KMS-11 (cell line): ENCODE measurements at regions not wholly inside any gene's neighbourhood (a gene's known extent, or its start where the extent isn't known, plus 50 kb on each side); places are given as distances from the start of the nearest gene placed in this dataset.

Experiments
- H2AFZ ChIP-seq: fragments of 200-600 bp; sonication (generic); 2 replicates; pipeline ENCODE4 v1.6.1; 2016; ENCODE audit warnings: antibody characterized with exemption, mixed run types, low read depth
- H3K27ac ChIP-seq: fragments of 200-600 bp; sonication (generic); 2 replicates; pipeline ENCODE4 v1.6.1; 2016; ENCODE audit warnings: mild to moderate bottlenecking, mixed run types
- H3K27me3 ChIP-seq: fragments of 200-600 bp; sonication (generic); 2 replicates; pipeline ENCODE4 v1.6.1; 2017; ENCODE audit warnings: mild to moderate bottlenecking, low read depth, mixed run types, moderate library complexity; ENCODE audit not compliant: insufficient read depth
- H3K36me3 ChIP-seq: fragments of 200-600 bp; sonication (generic); 2 replicates; pipeline ENCODE4 v1.6.1; 2017; ENCODE audit warnings: mild to moderate bottlenecking, mixed run types; ENCODE audit not compliant: insufficient read depth
- H3K4me1 ChIP-seq: fragments of 200-600 bp; sonication (generic); 2 replicates; pipeline ENCODE4 v1.6.1; 2016; ENCODE audit warnings: mild to moderate bottlenecking, low read depth, mixed run types; ENCODE audit not compliant: poor library complexity, severe bottlenecking
- H3K4me2 ChIP-seq: fragments of 200-600 bp; sonication (generic); 2 replicates; pipeline ENCODE4 v1.7.0; 2016; ENCODE audit warnings: mild to moderate bottlenecking, mixed run types
- H3K4me3 ChIP-seq: fragments of 200-600 bp; sonication (generic); IDR thresholded peaks from 2 replicates; pipeline ENCODE4 v1.6.1; 2017; ENCODE audit warnings: low read depth, low read length, mixed read lengths; ENCODE audit not compliant: insufficient read depth
- H3K79me2 ChIP-seq: fragments of 200-600 bp; sonication (generic); 2 replicates; pipeline ENCODE4 v1.6.1; 2016; ENCODE audit warnings: low read depth, mixed run types; ENCODE audit not compliant: insufficient read depth
- H3K9ac ChIP-seq: fragments of 200-600 bp; sonication (generic); 2 replicates; pipeline ENCODE4 v1.6.1; 2016; ENCODE audit warnings: mild to moderate bottlenecking, mixed run types
- H4K20me1 ChIP-seq: fragments of 200-600 bp; sonication (generic); 2 replicates; pipeline ENCODE4 v1.6.1; 2016; ENCODE audit warnings: mild to moderate bottlenecking, mixed run types; ENCODE audit not compliant: insufficient read depth
- TF ChIP-seq, protein P1 (sequence below): fragments of 200-600 bp; sonication (generic); conservative IDR thresholded peaks from 2 replicates; pipeline ENCODE4 v1.6.1; 2017; ENCODE audit warnings: low read depth, mild to moderate bottlenecking, antibody characterized with exemption, low read length, moderate library complexity, mixed read lengths

DNA sequence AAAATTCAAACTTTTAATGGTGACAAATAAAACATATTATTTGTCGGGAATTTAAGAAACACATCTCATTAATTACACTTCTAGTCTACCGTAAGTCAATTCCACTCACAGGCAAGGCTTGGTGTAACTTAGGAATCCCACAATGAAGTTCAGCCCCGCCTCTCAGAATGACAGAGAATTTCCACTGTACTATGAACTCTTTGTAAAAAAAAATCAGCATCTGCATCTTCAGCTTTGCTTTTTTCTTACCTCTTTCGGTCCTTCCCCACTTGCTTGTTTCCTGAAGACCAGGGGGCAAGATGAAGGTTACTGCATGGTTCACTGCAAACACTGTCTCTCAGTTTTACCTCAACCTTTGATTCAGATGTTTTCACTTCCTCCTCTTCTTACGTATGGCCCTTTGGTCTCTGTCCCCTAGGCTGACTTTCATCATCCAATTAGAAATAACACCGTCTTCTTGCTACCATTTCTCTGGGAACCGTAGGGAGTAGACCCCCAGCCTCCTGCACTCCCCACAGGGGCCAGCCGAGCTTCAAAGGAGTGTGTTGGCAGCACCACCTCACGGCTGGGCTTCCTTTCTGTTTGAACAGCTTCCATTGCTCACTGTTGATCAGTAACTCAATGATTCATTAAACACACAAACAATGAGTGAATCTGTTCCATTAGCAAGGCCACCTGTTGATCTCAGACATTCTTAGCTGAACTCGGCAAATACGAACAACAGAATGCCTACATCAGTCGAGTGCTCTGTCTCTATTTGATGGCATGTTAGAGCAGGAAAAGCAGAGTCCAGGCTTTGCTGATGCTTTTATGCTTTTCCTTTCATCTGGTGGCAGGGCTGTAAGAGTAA is 343.0 kb downstream of the BMP4 start:
- Histone ChIP-seq H3K27me3 (no peaks in the 10 kb centered on the region), H3K4me3 (no peak overlapping the region), H3K79me2 (no peaks in the 10 kb centered on the region), H3K36me3 (no peaks in the 10 kb centered on the region), H3K4me1 (no peaks in the 10 kb centered on the region), H3K27ac (no peak overlapping the region), H3K9ac (no peak overlapping the region), H4K20me1 (no peaks in the 10 kb centered on the region), H3K4me2 (no peak overlapping the region), H2AFZ (no peak overlapping the region)
- TF ChIP-seq, protein P1, sequence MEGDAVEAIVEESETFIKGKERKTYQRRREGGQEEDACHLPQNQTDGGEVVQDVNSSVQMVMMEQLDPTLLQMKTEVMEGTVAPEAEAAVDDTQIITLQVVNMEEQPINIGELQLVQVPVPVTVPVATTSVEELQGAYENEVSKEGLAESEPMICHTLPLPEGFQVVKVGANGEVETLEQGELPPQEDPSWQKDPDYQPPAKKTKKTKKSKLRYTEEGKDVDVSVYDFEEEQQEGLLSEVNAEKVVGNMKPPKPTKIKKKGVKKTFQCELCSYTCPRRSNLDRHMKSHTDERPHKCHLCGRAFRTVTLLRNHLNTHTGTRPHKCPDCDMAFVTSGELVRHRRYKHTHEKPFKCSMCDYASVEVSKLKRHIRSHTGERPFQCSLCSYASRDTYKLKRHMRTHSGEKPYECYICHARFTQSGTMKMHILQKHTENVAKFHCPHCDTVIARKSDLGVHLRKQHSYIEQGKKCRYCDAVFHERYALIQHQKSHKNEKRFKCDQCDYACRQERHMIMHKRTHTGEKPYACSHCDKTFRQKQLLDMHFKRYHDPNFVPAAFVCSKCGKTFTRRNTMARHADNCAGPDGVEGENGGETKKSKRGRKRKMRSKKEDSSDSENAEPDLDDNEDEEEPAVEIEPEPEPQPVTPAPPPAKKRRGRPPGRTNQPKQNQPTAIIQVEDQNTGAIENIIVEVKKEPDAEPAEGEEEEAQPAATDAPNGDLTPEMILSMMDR, result no peak

DNA sequence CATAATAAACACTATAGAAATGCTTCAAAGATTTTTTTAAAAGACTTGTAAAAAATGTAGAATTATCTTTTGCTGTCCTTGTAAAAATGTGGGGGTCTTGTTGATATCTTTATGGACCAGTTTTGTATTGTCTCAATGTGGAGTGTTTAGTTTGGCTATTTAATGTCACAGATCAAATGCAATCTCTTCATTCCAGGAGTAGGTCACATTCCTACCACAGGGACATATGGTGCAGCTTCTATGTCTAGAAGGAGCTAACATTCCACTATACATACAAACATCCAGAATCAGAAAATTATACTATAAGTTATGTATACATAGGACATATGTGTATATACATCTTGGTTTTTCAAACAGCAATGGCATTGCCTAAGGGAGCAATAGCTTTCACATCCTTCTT is 345.7 kb downstream of the BMP4 start:
- Histone ChIP-seq H3K9ac (no peak overlapping the region), H3K36me3 (no peaks in the 10 kb centered on the region), H3K79me2 (no peaks in the 10 kb centered on the region), H3K4me3 (no peak overlapping the region), H3K4me2 (no peak overlapping the region), H3K4me1 (no peaks in the 10 kb centered on the region), H3K27me3 (no peaks in the 10 kb centered on the region), H2AFZ (no peak overlapping the region), H4K20me1 (no peaks in the 10 kb centered on the region), H3K27ac (no peak overlapping the region)
- TF ChIP-seq, protein P1, result no peak

DNA sequence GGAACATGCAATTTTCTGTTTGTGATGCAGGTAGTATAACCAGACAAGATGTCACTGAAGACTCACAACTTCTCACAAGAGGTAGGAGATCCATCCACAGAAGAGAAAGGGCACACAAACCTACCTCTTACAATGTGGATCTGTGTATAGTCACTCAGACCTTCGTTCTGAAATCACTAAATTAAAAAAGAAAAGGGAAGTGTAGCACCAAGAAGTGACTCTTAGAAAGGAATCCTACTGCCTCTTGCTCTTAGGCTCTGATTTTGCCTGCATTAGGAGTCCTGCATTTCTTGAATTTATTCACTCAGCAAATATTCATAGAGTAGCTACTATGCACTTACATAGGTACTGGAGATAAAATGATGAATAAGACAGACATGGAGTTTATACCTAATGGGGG is 347.6 kb downstream of the BMP4 start:
- no peaks in the 10 kb centered on the region for H3K4me1 ChIP-seq
- H3K79me2 ChIP-seq, result no peaks in the 10 kb centered on the region
- no peak overlapping the region for H3K4me2 ChIP-seq
- TF ChIP-seq, protein P1, result no peak
- H3K9ac ChIP-seq, result no peak overlapping the region
- no peak overlapping the region for H3K4me3 ChIP-seq
- H3K27me3 ChIP-seq, result no peaks in the 10 kb centered on the region
- no peak overlapping the region for H3K27ac ChIP-seq
- no peaks in the 10 kb centered on the region for H3K36me3 ChIP-seq
- H2AFZ ChIP-seq, result no peak overlapping the region
- H4K20me1 ChIP-seq, result no peaks in the 10 kb centered on the region

DNA sequence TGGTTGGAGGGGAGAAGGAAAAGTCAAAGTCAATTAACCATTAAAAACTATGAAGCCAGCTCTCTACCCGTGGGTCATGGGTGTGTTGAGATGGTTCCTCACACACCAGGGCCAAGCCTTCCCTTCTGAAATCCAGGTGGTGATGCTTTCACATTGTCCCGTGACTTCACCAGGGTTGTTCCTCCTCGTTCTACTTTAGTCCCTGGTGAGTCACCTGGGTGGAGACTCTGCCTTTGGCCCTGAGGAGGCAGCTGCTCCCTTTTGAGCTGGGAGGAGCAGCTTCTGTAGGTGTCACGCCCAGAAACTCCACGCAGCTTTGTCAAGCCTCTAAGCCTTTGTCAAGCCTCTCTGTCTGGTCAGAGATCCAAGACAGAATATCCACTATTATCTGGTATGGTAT is 348.3 kb downstream of the BMP4 start:
- no peaks in the 10 kb centered on the region for H3K36me3 ChIP-seq
- H3K79me2 ChIP-seq, result no peaks in the 10 kb centered on the region
- H3K27ac ChIP-seq, result no peak overlapping the region
- H3K9ac ChIP-seq, result no peak overlapping the region
- no peaks in the 10 kb centered on the region for H4K20me1 ChIP-seq
- TF ChIP-seq, protein P1, result no peak
- no peak overlapping the region for H2AFZ ChIP-seq
- no peaks in the 10 kb centered on the region for H3K4me1 ChIP-seq
- no peaks in the 10 kb centered on the region for H3K27me3 ChIP-seq
- no peak overlapping the region for H3K4me3 ChIP-seq
- H3K4me2 ChIP-seq, result no peak overlapping the region
